HL-60 (cell line): ENCODE measurements at regions not wholly inside any gene's neighbourhood (a gene's known extent, or its start where the extent isn't known, plus 50 kb on each side); places are given as distances from the start of the nearest gene placed in this dataset.

Source experiments
- DNase-seq, 2 experiments: peaks; one replicate each; pipeline ENCODE4 v3.0.0-alpha.2; 2010 to 2020; ENCODE audit warnings: low read depth in 1 of 2, low spot score in 1 of 2
- H3K27ac ChIP-seq: fragments of 250-450 bp; sonication (Bioruptor Pico); replicated peaks from 2 replicates; pipeline ENCODE4 v1.5.1; 2020; ENCODE audit warnings: mild to moderate bottlenecking, moderate library complexity
- H3K27me3 ChIP-seq: fragments of 250-450 bp; sonication (Bioruptor Pico); 2 replicates; pipeline ENCODE4 v1.5.1; 2021; ENCODE audit warnings: mild to moderate bottlenecking, moderate library complexity; ENCODE audit not compliant: insufficient read depth, poor library complexity, severe bottlenecking
- H3K4me3 ChIP-seq: replicated peaks from 2 replicates; pipeline ENCODE4 v1.5.1; 2011; ENCODE audit warnings: mild to moderate bottlenecking, control low read depth, low read length; ENCODE audit not compliant: insufficient read depth
- CTCF ChIP-seq: IDR thresholded peaks from one replicate; pipeline ENCODE4 v1.5.1; 2011; ENCODE audit warnings: low read length, control low read depth, inconsistent platforms; ENCODE audit not compliant: insufficient read depth
- GABPA ChIP-seq: IDR thresholded peaks from 2 replicates; pipeline ENCODE4 v1.6.1; 2012; ENCODE audit warnings: low read depth
- POLR2AphosphoS5 ChIP-seq: IDR thresholded peaks from 2 replicates; pipeline ENCODE4 v1.6.1; 2012; ENCODE audit warnings: low read depth
- REST ChIP-seq: IDR thresholded peaks from 2 replicates; pipeline ENCODE4 v1.6.1; 2012; ENCODE audit warnings: low read depth; ENCODE audit not compliant: insufficient replicate concordance
- SPI1 ChIP-seq: IDR thresholded peaks from 2 replicates; pipeline ENCODE4 v1.6.1; 2012; ENCODE audit warnings: low read depth, mild to moderate bottlenecking, borderline replicate concordance

- no peak overlapping the region for H3K4me3 ChIP-seq
- H3K27me3 ChIP-seq = peaks cover 2% of the 10 kb centered on the region
- no peak overlapping the region for H3K27ac ChIP-seq
- TF ChIP-seq POLR2AphosphoS5 = no peak
- no peak for TF ChIP-seq CTCF
- TF ChIP-seq REST = no peak
- no peak for TF ChIP-seq SPI1
- TF ChIP-seq GABPA = no peak
- DNase-seq = no peak
Observed at GRCh38 chr9:74333384-74334032, 163.6 kb upstream of the RORB start.

DNA sequence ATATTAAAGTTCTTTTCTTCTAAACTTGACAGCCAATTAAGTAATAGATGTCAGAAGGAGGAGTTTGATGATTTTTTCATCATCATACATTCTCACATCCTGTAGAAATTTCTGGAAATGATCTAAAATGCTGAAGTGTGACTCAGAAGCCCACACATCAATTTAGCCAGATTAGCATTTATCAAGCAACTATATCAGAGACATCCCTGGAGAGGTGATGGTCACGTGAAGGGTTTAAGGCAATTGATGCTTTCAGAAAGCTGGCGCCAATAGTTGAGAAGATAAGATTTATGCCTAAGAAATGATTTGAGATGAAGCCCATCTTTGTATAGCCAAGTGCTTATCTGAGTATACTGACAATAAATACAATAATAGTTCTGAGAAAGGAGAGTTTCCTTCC, 162.9 kb upstream of the RORB start:
- TF ChIP-seq REST (no peak), GABPA (no peak)
- Histone ChIP-seq H3K27ac (no peak overlapping the region), H3K27me3 (peaks cover 2% of the 10 kb centered on the region), H3K4me3 (no peak overlapping the region)
- no peak for DNase-seq

DNA sequence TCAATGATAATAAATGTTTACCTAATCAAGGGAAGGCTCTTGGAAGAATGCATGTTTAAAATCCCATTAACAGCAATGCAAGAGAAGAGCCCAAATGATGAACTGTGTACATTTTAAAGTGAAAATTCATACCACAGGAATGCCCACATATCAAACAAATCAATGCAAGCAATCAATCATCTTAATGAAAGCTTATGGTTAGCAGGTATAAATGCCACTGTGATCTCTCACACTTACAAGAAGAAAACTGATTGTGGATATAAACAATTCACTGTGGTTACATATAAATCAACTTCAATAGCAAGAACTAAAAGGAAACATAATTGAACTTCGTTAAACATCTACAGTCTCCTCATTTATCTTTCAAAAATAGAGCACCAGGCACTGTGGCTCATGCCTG, 161.0 kb upstream of the RORB start:
- no peak for DNase-seq
- Histone ChIP-seq H3K27me3 (peaks cover 2% of the 10 kb centered on the region), H3K4me3 (no peak overlapping the region), H3K27ac (no peak overlapping the region)
- TF ChIP-seq REST (no peak), GABPA (no peak), SPI1 (no peak), POLR2AphosphoS5 (no peak), CTCF (no peak)
